HEK293 (cell line): ENCODE measurements at regions not wholly inside any gene's neighbourhood (a gene's known extent, or its start where the extent isn't known, plus 50 kb on each side); places are given as distances from the start of the nearest gene placed in this dataset.

ENCODE experiments used
- CTCF ChIA-PET: fragments of 350-600 bp; formaldehyde crosslinking; extraction: SDS; loops from one replicate; lab custom pipeline; 2021; ENCODE audit warnings: antibody characterized with exemption; lab: Yijun Ruan, JAX
- POLR2A ChIA-PET: fragments of 300-600 bp; formaldehyde crosslinking; extraction: SDS; loops from one replicate; lab custom pipeline; 2020; ENCODE audit warnings: antibody characterized with exemption, inconsistent platforms; lab: Yijun Ruan, JAX
- H3K27ac ChIP-seq: fragments of 200-500 bp; sonication (Bioruptor generic); 2 replicates; pipeline ENCODE4 v1.5.1; 2014; ENCODE audit warnings: low read depth, low read length, control low read depth, inconsistent platforms; ENCODE audit errors: extremely low read depth
- H3K36me3 ChIP-seq, 2 experiments: fragments of 200-500 bp in 1 of 2; sonication (Bioruptor generic) in 1 of 2; 1 replicate in 1 of 2; 2 replicates in 1 of 2; pipeline ENCODE4 v1.5.1; 2014 to 2017; ENCODE audit warnings: inconsistent platforms in 2 of 2, low read length in 2 of 2; ENCODE audit not compliant: control insufficient read depth in 2 of 2, insufficient read depth in 1 of 2
- H3K4me1 ChIP-seq: fragments of 200-500 bp; sonication (Bioruptor generic); 2 replicates; pipeline ENCODE4 v1.5.1; 2014; ENCODE audit warnings: mild to moderate bottlenecking, low read length, inconsistent platforms; ENCODE audit not compliant: control insufficient read depth, insufficient read depth
- H3K4me3 ChIP-seq: 2 replicates; pipeline ENCODE4 v1.5.1; 2011; ENCODE audit warnings: low read depth, mild to moderate bottlenecking, control low read depth, low read length, moderate library complexity
- H3K9me3 ChIP-seq: fragments of 200-500 bp; sonication (Bioruptor generic); 2 replicates; pipeline ENCODE4 v1.5.1; 2014; ENCODE audit warnings: low read depth, low read length, inconsistent platforms; ENCODE audit not compliant: control insufficient read depth, insufficient read depth
- ATF2 ChIP-seq: fragments of 450-650 bp; formaldehyde crosslinking; IDR thresholded peaks from 2 replicates; pipeline ENCODE4 v1.5.1; 2016; ENCODE audit warnings: missing biosample characterization, missing genetic modification characterization, low read depth
- BCL11A ChIP-seq: fragments of 450-650 bp; formaldehyde crosslinking; IDR thresholded peaks from 2 replicates; pipeline ENCODE4 v1.5.1; 2016; ENCODE audit warnings: low read depth, missing biosample characterization, missing genetic modification characterization
- HOXA7 ChIP-seq: sonication (generic); formaldehyde crosslinking; IDR thresholded peaks from 2 replicates; pipeline ENCODE4 v1.8.1; 2022; ENCODE audit warnings: missing genetic modification reagents, borderline replicate concordance
- SCRT2 ChIP-seq: fragments of 450-650 bp; formaldehyde crosslinking; IDR thresholded peaks from 2 replicates; pipeline ENCODE4 v1.5.1; 2016; ENCODE audit warnings: missing biosample characterization, missing genetic modification characterization
- ZBTB21 ChIP-seq: fragments of 450-650 bp; formaldehyde crosslinking; IDR thresholded peaks from 2 replicates; pipeline ENCODE4 v1.5.1; 2017; ENCODE audit warnings: missing biosample characterization, missing genetic modification characterization
- ZBTB44 ChIP-seq: fragments of 450-650 bp; IDR thresholded peaks from 2 replicates; pipeline ENCODE4 v1.5.1; 2018; ENCODE audit warnings: missing biosample characterization, mild to moderate bottlenecking, missing genetic modification characterization
- ZNF112 ChIP-seq: fragments of 450-650 bp; formaldehyde crosslinking; IDR thresholded peaks from 2 replicates; pipeline ENCODE4 v1.5.0; 2017; ENCODE audit warnings: missing biosample characterization, missing genetic modification characterization
- ZNF174 ChIP-seq: fragments of 450-650 bp; formaldehyde crosslinking; IDR thresholded peaks from 2 replicates; pipeline ENCODE4 v1.5.0; 2017; ENCODE audit warnings: missing biosample characterization, mild to moderate bottlenecking, missing genetic modification characterization
- ZNF2 ChIP-seq: fragments of 450-650 bp; formaldehyde crosslinking; IDR thresholded peaks from 2 replicates; pipeline ENCODE4 v1.5.1; 2016; ENCODE audit warnings: missing biosample characterization, missing genetic modification characterization
- ZNF391 ChIP-seq: fragments of 450-650 bp; formaldehyde crosslinking; IDR thresholded peaks from 2 replicates; pipeline ENCODE4 v1.5.1; 2016; ENCODE audit warnings: low read depth, missing biosample characterization, missing genetic modification characterization, borderline replicate concordance
- ZNF433 ChIP-seq: fragments of 450-650 bp; formaldehyde crosslinking; IDR thresholded peaks from 2 replicates; pipeline ENCODE4 v1.5.1; 2016; ENCODE audit warnings: missing biosample characterization, missing genetic modification characterization, low read depth
- ZNF473 ChIP-seq: fragments of 450-650 bp; formaldehyde crosslinking; IDR thresholded peaks from 2 replicates; pipeline ENCODE4 v1.5.1; 2017; ENCODE audit warnings: missing biosample characterization, missing genetic modification characterization
- ZNF488 ChIP-seq: fragments of 450-650 bp; formaldehyde crosslinking; IDR thresholded peaks from 2 replicates; pipeline ENCODE4 v1.5.1; 2016; ENCODE audit warnings: missing biosample characterization, missing genetic modification characterization
- ZNF558 ChIP-seq: fragments of 450-650 bp; formaldehyde crosslinking; IDR thresholded peaks from 2 replicates; pipeline ENCODE4 v1.5.1; 2016; ENCODE audit warnings: missing biosample characterization, missing genetic modification characterization
- ZNF585B ChIP-seq: fragments of 450-650 bp; formaldehyde crosslinking; IDR thresholded peaks from 2 replicates; pipeline ENCODE4 v1.5.1; 2016; ENCODE audit warnings: missing biosample characterization, missing genetic modification characterization
- ZNF600 ChIP-seq: fragments of 450-650 bp; formaldehyde crosslinking; IDR thresholded peaks from 2 replicates; pipeline ENCODE4 v1.5.1; 2016; ENCODE audit warnings: missing biosample characterization, missing genetic modification characterization
- ZNF623 ChIP-seq: fragments of 450-650 bp; formaldehyde crosslinking; IDR thresholded peaks from 2 replicates; pipeline ENCODE4 v1.5.1; 2016; ENCODE audit warnings: missing biosample characterization, missing genetic modification characterization
- ZNF624 ChIP-seq: fragments of 450-650 bp; formaldehyde crosslinking; IDR thresholded peaks from 2 replicates; pipeline ENCODE4 v1.5.1; 2017; ENCODE audit warnings: missing biosample characterization, missing genetic modification characterization
- ZNF626 ChIP-seq: fragments of 450-650 bp; sonication (Bioruptor Pico); formaldehyde crosslinking; IDR thresholded peaks from 2 replicates; pipeline ENCODE4 v1.5.1; 2018; ENCODE audit warnings: missing biosample characterization, missing genetic modification characterization, inconsistent platforms
- ZNF629 ChIP-seq: fragments of 450-650 bp; formaldehyde crosslinking; IDR thresholded peaks from 2 replicates; pipeline ENCODE4 v1.5.1; 2017; ENCODE audit warnings: missing biosample characterization, missing genetic modification characterization
- ZNF654 ChIP-seq: fragments of 450-650 bp; formaldehyde crosslinking; IDR thresholded peaks from 2 replicates; pipeline ENCODE4 v1.5.1; 2016; ENCODE audit warnings: low read depth, missing biosample characterization, missing genetic modification characterization
- ZNF843 ChIP-seq: fragments of 450-650 bp; formaldehyde crosslinking; IDR thresholded peaks from 2 replicates; pipeline ENCODE4 v1.5.1; 2016; ENCODE audit warnings: missing biosample characterization, missing genetic modification characterization

GRCh38 chr10:59962756-59963155 is 56.4 kb upstream of the CCDC6 start:
- Histone ChIP-seq H3K36me3 (no peaks in the 10 kb centered on the region), H3K27ac (no peak overlapping the region), H3K9me3 (no peaks in the 10 kb centered on the region), H3K4me3 (no peak overlapping the region), H3K4me1 (no peaks in the 10 kb centered on the region)
- TF ChIP-seq ZNF626 (tag by site-specific recombination) = no peak
- TF ChIP-seq HOXA7 (CRISPR knock-in tag) = no peak
- TF ChIP-seq ZNF843 = no peak
- no peak for TF ChIP-seq ZBTB44 (tag by site-specific recombination)
- TF ChIP-seq ZNF433 (tag by site-specific recombination) = no peak
- CTCF ChIA-PET = no interaction called here
- POLR2A ChIA-PET = no interaction called here

- ChIA-PET POLR2A (no interaction called here), CTCF (interaction anchor here (0.6 to 0.7 kb wide), 2 partner anchors 53 to 678 kb away, joined by 3 to 4 read pairs; no protein-coding TSS in a partner anchor)
- TF ChIP-seq ZBTB21 (tag by site-specific recombination) (peak; percentile 67; the same call in 1 of the 2 replicates), ZNF558 (tag by site-specific recombination) (no peak), ZNF600 (tag by site-specific recombination) (no peak), ZNF473 (tag by site-specific recombination) (no peak), ZNF174 (tag by site-specific recombination) (no peak), ZNF488 (tag by site-specific recombination) (no peak), ZNF585B (no peak), ZNF629 (peak; percentile 33; the same call in 1 of the 2 replicates), ZNF654 (tag by site-specific recombination) (no peak), ZNF391 (no peak), ZNF112 (no peak), ZNF624 (tag by site-specific recombination) (no peak), BCL11A (no peak), ZNF2 (tag by site-specific recombination) (no peak), SCRT2 (tag by site-specific recombination) (0 out of 2 replicates have a peak, but pooled peaks have one; percentile 29), ATF2 (tag by site-specific recombination) (peak; percentile 52; the same call in 1 of the 2 replicates), ZNF623 (tag by site-specific recombination) (no peak)
- Histone ChIP-seq H3K27ac (no peak overlapping the region), H3K36me3 (no peaks in the 10 kb centered on the region), H3K4me1 (no peaks in the 10 kb centered on the region), H3K4me3 (no peak overlapping the region), H3K9me3 (no peaks in the 10 kb centered on the region)
Observed at GRCh38 chr10:59960751-59961150, 54.4 kb upstream of the CCDC6 start.
